ENCODE measurements at regions not wholly inside any gene's neighbourhood (a gene's known extent, or its start where the extent isn't known, plus 50 kb on each side); places are given as distances from the start of the nearest gene placed in this dataset.

GRCh38 chr5:173767574-173768266, 120.4 kb upstream of the CPEB4 start:
- no peak for DNase-seq

DNA sequence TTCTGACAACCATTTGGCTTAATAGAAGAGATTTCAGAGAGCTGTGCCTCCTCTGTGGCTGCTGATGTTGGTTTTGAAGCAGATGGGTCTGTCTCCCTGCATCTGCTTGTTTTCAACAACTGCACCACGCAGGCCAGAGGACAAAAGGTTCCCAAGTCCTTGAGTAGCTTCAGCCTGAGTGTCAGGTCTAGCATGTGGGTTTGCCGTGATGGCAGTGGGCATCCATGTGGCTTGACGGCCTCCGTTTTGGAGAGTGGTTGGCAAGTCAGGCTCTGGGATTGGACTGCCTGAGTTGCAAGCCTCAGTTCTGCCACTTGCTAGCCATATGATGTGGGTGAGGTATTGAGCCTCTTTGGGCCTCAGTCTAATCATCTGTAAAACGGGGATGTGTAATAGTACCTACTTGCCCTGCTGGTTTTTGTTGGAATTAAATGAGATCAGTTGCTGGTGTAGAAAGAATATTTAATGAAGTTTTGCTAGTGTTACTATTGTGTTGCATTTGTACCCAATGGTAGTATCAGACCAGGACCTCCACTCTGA, 119.8 kb upstream of the CPEB4 start:
- no peak for DNase-seq

DNA sequence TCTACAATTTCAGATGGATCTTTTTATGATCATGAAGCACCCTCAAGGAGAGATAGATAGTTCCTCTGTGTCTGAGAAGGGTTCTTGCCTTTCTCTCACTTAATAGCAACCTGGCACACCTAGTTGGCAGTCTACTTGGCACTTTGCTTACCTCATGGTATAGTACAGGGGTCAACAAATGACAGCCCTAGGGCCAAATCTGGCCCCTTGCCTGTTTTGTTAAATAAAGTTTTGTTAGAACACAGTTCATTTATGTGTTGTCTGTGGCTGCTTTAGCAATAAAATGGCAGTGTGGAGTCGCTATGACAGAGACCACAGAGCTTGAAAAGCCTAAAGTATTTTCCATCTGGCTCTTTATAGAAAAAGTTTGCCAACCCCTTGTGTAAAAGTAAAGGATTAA, 119.3 kb upstream of the CPEB4 start:
- DNase-seq = no peak

DNA sequence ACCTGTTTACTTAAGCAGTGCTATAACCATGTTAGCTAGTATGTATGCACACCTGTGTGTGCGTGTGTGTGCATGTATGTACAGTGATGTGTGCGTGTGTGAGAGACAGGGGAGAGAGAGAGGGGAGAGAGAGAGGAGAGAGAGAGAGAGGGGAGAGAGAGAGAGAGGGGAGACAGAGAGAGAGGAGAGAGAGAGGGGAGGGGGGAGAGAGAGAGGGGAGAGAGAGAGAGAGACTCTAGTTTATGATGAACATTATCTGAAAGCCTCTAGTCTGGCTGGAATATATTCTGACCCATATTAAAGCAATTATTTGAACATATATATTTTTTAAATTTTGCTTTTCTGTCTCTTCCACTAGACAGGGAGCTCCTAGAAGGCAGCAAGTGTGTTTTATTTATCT, 117.5 kb upstream of the CPEB4 start:
- DNase-seq = no peak

GRCh38 chr5:173771121-173771724, 116.9 kb upstream of the CPEB4 start:
- no peak for DNase-seq

GRCh38 chr5:173771725-173772383, 116.3 kb upstream of the CPEB4 start:
- no peak for DNase-seq

DNA sequence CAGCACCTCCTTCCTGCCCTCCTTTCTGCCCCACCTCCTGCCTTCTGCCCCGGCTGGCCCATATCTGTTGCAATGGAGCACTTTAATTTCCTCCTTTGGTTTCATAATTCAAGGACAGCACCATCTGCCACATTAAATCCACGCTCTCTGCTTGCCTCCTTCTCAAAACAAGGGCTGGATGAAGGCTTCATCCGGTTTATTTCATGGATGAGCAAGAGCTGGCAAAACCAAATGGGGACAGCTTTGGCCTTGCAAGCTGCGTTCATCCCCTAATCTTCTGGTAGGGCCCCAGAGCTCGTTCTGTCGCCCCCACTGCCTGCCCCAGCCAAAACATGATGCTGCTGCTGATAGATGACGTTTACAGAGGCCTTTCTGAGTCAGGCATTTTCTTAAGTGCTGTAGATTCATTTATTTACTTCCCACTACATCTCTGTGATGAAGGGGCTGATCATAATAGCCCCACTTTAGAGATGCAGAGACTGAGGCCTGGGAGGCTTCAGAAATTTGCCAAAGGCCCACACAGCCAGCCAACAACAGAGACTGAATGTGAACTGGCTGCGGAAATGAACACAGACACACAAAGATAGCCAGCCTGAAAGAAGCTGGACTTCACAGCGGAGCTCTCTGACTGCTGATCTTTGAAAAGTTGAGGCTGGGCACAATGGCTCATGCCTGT, 115.6 kb upstream of the CPEB4 start:
- DNase-seq = no peak

DNA sequence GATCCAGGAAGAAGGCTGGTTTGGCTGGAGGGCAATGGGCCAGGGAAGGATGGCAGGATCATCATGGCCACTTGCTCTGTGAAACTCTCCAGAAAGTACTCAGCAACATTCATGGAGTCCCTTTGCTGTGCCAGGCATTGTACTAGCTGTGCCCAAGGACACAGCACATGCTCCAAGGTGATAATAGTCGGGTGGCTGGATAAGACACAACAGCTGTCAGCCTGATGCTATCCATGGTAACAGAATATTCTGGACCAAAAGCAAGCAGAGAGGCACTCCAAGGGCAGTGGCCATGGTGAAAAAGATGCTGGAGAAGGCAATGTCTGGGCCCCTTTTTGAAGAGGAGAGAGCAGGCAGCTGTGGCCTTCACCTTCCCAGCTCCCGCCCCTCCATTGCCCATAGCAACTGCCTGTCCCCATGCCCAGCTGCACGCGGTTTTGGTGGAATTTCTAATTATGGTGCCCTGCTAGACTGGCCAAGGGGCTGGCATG, 113.8 kb upstream of the CPEB4 start:
- DNase-seq = no peak

GRCh38 chr5:173775261-173776197, 112.6 kb upstream of the CPEB4 start:
- no peak for DNase-seq

DNA sequence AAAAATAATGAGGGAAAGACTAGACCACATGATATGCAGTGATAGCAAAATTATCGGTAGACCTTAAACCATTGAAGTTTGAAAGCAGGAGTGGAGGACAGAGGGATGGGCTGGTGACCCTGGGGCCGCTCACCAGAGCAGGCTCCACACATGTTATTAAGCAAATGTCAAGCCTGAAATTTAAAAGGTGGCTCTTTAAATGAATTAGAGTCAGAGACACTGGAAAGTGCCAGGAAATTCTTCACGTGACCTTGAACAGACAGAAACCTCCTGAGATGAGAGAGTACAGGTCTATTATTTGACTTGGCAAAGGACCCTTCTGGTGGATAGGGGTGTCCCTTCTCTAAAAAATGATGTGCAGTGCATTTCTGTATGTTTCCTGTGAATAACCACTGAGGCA, 111.0 kb upstream of the CPEB4 start:
- DNase-seq = no peak

- DNase-seq = no peak
Measured at GRCh38 chr5:173777674-173778073, 110.5 kb upstream of the CPEB4 start.

GRCh38 chr5:173778152-173778782, 109.9 kb upstream of the CPEB4 start:
- no peak for DNase-seq

- DNase-seq = no peak
Measured at GRCh38 chr5:173778784-173779304, 109.3 kb upstream of the CPEB4 start.

DNA sequence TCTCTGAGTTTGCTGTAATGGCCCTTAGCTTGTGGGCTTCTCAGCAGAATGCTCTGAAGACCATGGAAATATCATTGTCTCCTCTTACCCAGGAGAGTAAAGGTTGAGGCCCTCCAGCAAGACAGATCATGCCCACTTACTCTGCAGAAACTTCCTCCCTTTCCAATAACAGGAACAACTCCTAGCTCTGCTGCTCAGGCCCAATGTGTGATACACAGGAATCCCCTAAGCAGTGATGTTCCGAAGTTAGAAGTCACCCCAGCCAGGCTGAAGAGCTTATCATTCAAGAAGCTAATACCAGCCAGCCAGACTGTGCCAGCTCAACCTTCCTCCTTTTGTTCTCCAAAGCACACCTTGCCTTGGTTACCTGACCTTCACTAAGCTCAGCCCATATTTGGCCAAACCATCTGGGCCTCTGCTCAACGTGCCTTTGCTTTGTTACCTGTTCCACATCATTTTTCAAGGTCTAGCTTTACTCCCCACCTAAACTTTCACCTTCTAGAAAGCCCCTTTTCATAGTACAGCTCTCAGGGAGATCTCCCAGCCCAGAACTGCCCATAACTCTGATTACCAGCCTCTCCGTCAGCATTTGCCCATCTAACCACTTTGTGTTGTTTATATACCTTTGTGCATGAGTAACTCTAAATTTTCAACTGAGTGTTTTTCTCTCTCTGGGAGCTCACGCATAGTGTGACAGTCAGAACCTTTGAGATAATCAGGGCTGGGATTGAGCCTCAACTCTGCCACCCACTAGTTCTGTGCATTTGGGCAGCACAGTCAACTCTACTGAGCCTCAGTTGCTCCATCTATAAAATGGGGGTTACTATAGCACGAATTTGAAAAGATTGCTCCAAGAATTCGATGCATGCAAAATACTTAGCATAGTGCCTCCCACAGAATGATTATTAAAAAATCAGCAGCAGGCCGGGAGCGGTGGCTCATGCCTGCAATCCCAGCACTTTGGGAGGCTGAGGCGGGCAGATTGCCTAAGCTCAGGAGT, 107.6 kb upstream of the CPEB4 start:
- no peak for DNase-seq

DNA sequence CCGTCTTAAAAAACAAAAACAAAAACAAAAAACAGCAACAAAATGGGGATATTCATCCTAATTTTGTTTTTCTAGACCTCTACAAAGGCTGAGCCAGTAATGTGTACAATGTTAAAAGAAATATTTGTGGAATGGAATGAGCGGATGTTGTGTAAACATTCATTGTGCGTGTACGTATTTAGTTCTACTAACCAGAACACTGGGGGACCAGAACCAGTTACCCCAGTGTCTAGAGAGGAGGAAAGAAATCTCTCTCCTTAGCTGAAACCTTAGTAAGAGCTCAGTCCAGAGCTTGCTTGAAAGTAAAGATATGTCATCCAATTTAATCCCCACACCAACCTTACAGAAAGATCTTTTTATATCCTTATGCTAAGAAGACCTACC, 106.7 kb upstream of the CPEB4 start:
- no peak for DNase-seq

DNA sequence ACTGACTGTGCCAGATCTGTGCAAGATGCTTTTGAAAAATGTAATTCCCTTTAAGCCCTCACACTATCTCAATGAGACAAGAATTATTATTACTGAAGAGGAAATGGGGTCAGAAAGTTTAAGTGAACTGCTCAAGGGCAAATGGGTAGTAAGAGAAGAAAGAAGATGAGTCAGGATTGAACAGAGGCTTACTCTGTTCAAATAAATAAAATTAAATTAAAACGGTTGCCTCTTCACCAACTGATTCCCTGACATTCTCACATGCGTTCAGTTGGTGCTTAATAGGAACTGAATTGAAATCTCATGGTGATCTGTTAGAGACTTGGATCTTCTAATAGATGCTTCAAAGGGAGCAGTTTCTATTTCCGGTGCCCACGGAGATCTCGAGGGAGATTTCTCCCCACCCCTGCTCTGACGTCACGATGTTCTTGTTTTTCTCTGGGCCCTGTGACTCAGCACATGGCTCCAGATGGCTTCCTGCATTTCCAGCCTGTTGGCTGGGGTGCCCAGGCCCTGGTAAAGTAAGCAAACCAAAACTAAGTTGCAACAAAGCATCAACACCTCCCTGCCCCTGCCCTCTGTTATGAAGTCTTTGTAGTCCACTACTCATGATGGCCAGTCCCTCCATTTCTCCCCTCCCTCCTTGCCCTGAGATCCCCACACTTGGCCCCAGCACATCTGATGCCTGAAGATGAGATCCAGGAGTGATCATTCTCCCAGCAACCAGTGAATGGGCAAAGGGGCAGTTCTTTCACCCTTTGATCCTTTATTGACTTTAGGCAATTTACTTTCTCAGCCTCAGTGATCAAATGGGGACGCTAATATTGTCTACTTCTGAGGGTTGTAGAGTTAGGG, 106.1 kb upstream of the CPEB4 start:
- peak; percentile 62 for DNase-seq

- no peak for DNase-seq
Measured at GRCh38 chr5:173782671-173783101, 105.5 kb upstream of the CPEB4 start.

DNA sequence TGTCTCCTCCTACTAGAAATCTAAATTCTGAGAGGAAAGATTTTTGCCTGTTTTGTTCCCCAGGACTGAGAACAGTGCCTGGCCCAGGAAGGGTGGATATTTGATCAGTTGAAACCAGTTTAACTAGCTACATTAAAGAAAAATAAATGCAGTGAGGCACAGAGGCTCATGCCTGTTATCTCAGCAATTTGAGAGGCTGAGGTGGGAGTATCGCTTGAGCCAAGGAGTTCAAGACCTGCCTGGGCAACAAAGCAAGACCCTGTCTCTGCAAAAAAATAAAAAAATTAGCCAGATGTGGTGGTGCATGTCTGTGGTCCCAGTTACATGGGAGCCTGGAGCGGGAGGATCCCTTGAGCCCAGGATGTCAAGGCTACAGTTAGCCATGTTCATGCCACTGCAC, 104.8 kb upstream of the CPEB4 start:
- DNase-seq = no peak

- no peak for DNase-seq
Measured at GRCh38 chr5:173785400-173785799, 102.7 kb upstream of the CPEB4 start.
